ENCODE measurements at regions not wholly inside any gene's neighbourhood (a gene's known extent, or its start where the extent isn't known, plus 50 kb on each side); places are given as distances from the start of the nearest gene placed in this dataset.

DNA sequence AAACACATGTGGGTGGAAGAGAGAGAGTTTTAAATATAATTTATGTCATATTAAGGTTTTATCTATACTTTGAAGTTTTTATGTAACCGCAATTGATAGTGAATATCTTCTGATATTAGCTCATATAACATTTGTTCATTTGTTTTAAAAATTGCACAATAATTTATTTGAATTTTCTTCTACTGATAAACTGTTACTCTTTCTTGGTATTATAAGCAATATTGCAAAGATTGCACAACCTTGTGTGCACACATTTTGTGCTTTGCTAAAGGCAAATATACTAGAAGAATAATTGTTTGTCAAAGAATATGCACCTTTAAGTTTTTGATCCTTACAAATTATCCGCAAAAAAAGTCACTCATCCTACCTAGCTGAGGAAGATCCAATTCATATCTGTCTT lies 275.7 kb downstream of the TLR4 start:
- Histone ChIP-seq H3K9me3 (no peaks in the 10 kb centered on the region), H3K27me3 (peaks cover 0 to 4% (median 0%) of the 10 kb centered on the region in 4 donors), H3K27ac (no peak overlapping the region), H3K4me1 (no peaks in the 10 kb centered on the region), H3K4me3 (no peak overlapping the region), H3K36me3 (no peaks in the 10 kb centered on the region)
- WGBS, 2 donors = 71 to 73% methylated on average over 2 of the region's 2 CpGs
- TF ChIP-seq, protein P1, sequence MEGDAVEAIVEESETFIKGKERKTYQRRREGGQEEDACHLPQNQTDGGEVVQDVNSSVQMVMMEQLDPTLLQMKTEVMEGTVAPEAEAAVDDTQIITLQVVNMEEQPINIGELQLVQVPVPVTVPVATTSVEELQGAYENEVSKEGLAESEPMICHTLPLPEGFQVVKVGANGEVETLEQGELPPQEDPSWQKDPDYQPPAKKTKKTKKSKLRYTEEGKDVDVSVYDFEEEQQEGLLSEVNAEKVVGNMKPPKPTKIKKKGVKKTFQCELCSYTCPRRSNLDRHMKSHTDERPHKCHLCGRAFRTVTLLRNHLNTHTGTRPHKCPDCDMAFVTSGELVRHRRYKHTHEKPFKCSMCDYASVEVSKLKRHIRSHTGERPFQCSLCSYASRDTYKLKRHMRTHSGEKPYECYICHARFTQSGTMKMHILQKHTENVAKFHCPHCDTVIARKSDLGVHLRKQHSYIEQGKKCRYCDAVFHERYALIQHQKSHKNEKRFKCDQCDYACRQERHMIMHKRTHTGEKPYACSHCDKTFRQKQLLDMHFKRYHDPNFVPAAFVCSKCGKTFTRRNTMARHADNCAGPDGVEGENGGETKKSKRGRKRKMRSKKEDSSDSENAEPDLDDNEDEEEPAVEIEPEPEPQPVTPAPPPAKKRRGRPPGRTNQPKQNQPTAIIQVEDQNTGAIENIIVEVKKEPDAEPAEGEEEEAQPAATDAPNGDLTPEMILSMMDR (IDR thresholded peaks at IDR 0.05) = no peak
- intact Hi-C loops (cut with DNase I) = no loop called here
- DNase-seq (no peak), FAIRE-seq (no peak), ATAC-seq (no peak)

DNA sequence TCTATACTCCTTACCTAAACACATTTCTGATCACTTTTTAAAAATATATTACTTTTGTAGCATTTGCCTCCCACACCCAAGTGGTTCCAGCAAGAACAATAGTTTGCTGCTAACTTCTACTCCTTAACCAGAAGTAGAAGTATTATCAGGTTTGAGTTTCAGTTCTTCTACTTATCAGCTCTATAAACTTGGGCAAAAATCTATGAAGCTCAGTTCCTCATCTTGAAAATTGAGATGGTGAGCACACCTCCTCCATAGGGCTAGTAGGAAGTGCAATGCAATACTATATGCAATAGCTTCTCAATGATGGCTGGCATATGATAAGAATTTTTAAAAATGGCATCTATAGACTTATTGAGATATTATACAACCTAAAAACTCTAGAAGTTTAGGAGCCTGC lies 283.7 kb downstream of the TLR4 start:
- ATAC-seq (no peak), FAIRE-seq (no peak), DNase-seq (no peak)
- no peak overlapping the region for H3K27ac ChIP-seq
- H3K27me3 ChIP-seq = no peaks in the 10 kb centered on the region
- TF ChIP-seq, protein P1 (IDR thresholded peaks at IDR 0.05) = no peak
- no peak overlapping the region for H3K4me3 ChIP-seq
- intact Hi-C loops (cut with DNase I) = no loop called here
- no peaks in the 10 kb centered on the region for H3K36me3 ChIP-seq
- H3K4me1 ChIP-seq = no peaks in the 10 kb centered on the region
- no peaks in the 10 kb centered on the region for H3K9me3 ChIP-seq

DNA sequence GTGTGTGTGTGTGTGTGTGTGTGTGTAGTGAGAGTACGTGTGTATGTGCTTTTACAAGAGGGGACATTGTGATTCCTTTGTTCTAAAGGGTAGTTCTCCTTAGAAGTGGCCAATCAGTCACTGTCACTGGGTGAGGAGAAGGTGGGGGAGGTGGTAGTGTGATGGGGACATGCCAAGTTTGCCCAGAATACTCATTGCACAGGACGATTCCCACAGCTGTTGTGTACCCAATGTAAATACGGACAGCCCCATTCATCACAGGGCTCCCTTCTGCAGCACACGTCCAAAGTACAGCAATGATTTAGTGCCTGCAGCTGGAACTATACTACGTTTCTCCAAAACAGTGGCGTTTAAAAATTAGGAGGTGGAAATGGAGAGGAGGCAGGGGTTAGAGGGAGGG lies 287.8 kb downstream of the TLR4 start:
- ATAC-seq = no peak
- 1 to 3% methylated on average over 6 of the region's 6 CpGs for WGBS, 2 donors
- no peaks in the 10 kb centered on the region for H3K9me3 ChIP-seq
- H3K4me1 ChIP-seq = no peaks in the 10 kb centered on the region
- FAIRE-seq = no peak
- TF ChIP-seq, protein P1 (IDR thresholded peaks at IDR 0.05) = no peak
- no peaks in the 10 kb centered on the region for H3K27me3 ChIP-seq
- intact Hi-C loops (cut with DNase I) = no loop called here
- DNase-seq = no peak
- H3K27ac ChIP-seq = no peak overlapping the region
- no peak overlapping the region for H3K4me3 ChIP-seq
- no peaks in the 10 kb centered on the region for H3K36me3 ChIP-seq

DNA sequence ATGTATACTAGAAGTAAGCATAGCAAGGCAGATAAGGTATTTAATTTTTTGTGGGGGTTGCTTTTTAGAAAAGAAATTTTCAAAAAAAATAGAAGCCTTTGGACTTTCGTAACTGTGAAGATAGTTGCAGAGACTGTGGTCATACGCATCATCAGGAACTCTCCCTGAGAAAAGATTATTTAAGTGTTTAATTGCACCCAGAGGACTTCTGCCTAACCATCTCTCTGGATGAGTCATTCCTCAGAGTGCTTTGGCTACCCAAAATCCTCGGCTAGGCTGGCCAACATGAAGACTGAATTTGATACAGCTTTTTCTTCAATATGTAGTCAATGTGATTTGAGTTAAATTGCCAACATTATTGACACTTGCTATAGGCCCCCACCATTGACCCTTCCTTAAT lies 296.4 kb downstream of the TLR4 start:
- intact Hi-C loops (cut with DNase I) = no loop called here
- no peak for DNase-seq
- H3K27me3 ChIP-seq = no peaks in the 10 kb centered on the region
- no peak overlapping the region for H3K4me3 ChIP-seq
- no peaks in the 10 kb centered on the region for H3K9me3 ChIP-seq
- TF ChIP-seq, protein P1 (IDR thresholded peaks at IDR 0.05) = no peak
- no peak for ATAC-seq
- WGBS, 2 donors = 71 to 83% methylated on average over 3 of the region's 3 CpGs
- H3K36me3 ChIP-seq = no peaks in the 10 kb centered on the region
- H3K27ac ChIP-seq = no peak overlapping the region
- no peak for FAIRE-seq
- no peaks in the 10 kb centered on the region for H3K4me1 ChIP-seq

DNA sequence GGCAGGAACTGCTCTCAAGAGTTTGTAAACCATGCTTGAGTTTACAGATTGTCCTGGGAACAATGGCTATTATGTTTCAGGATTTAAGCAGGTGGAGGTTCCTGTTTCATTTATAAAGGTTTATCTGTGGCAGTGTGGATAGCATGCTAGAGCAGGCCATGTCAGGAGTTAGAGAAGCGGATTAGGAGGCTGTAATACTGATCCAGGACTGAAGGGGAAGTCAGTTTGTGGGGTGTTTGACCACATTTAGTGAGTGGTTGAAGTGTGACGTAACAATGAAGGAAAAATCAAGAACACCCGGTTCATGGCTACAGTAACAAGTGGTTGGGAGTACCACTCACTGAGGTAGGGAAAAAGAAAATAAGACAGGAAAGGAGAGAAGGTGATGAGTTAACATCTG lies 299.0 kb downstream of the TLR4 start:
- ATAC-seq (no peak), DNase-seq (no peak), FAIRE-seq (no peak)
- WGBS, 2 donors = 32 to 39% methylated on average over 3 of the region's 3 CpGs
- no peaks in the 10 kb centered on the region for H3K9me3 ChIP-seq
- H3K4me3 ChIP-seq = no peak overlapping the region
- H3K27me3 ChIP-seq = no peaks in the 10 kb centered on the region
- TF ChIP-seq, protein P1 (IDR thresholded peaks at IDR 0.05) = no peak
- intact Hi-C loops (cut with DNase I) = no loop called here
- no peaks in the 10 kb centered on the region for H3K36me3 ChIP-seq
- H3K4me1 ChIP-seq = no peaks in the 10 kb centered on the region
- H3K27ac ChIP-seq = no peak overlapping the region
